CD4-positive, alpha-beta memory T cell (primary cell): ENCODE measurements at regions not wholly inside any gene's neighbourhood (a gene's known extent, or its start where the extent isn't known, plus 50 kb on each side); places are given as distances from the start of the nearest gene placed in this dataset.

Experiments used
- CTCF ChIA-PET: fragments of 350-600 bp; sonication (Branson Sonifier 250); formaldehyde crosslinking; loops from one replicate; lab custom pipeline; 2021; ENCODE audit warnings: inconsistent platforms; ENCODE audit not compliant: partially characterized antibody; lab: Charles Lee
- POLR2A ChIA-PET: fragments of 350-600 bp; sonication (Branson Sonifier 250); formaldehyde crosslinking; loops from one replicate; lab custom pipeline; 2021; ENCODE audit not compliant: partially characterized antibody; lab: Charles Lee
- DNase-seq, 5 donors: peaks; one replicate each; pipeline versions ENCODE4 v3.0.0 to v3.0.0-alpha.2; 2020 to 2022; ENCODE audit warnings: mixed read lengths in 1 of 5
- H3K27ac ChIP-seq: one replicate; pipeline ENCODE4 v1.7.0; 2013; ENCODE audit warnings: low read depth, low read length
- H3K27me3 ChIP-seq: 2 replicates; pipeline ENCODE4 v1.7.0; 2013; ENCODE audit warnings: mild to moderate bottlenecking, low read length, moderate library complexity; ENCODE audit not compliant: insufficient read depth
- H3K36me3 ChIP-seq: 2 replicates; pipeline ENCODE4 v1.7.0; 2013; ENCODE audit warnings: mild to moderate bottlenecking, low read length, moderate library complexity; ENCODE audit not compliant: insufficient read depth
- H3K4me1 ChIP-seq: 2 replicates; pipeline ENCODE4 v1.7.0; 2013; ENCODE audit warnings: mild to moderate bottlenecking, low read length, moderate library complexity; ENCODE audit not compliant: insufficient read depth
- H3K4me3 ChIP-seq, 2 donors: one replicate each; pipeline ENCODE4 v1.7.0; 2013; ENCODE audit warnings: low read length in 2 of 2, mild to moderate bottlenecking in 1 of 2
- H3K9me3 ChIP-seq, 2 donors: one replicate each; pipeline ENCODE4 v1.7.0; 2013; ENCODE audit warnings: low read length in 2 of 2, control low read depth in 1 of 2; ENCODE audit not compliant: control insufficient read depth in 1 of 2
- H3K27ac Mint-ChIP-seq, 7 donors: one replicate each; pipeline ENCODE4 v1.8.0; 2020 to 2021; ENCODE audit warnings: mixed read lengths in 7 of 7, mild to moderate bottlenecking in 6 of 7, inconsistent platforms in 3 of 7, moderate library complexity in 3 of 7
- H3K27me3 Mint-ChIP-seq, 2 donors: one replicate each; pipeline ENCODE4 v1.8.0; 2020 to 2021; ENCODE audit warnings: mixed read lengths in 2 of 2
- H3K36me3 Mint-ChIP-seq, 2 donors: one replicate each; pipeline ENCODE4 v1.8.0; 2020 to 2021; ENCODE audit warnings: mixed read lengths in 2 of 2, inconsistent platforms in 1 of 2, mild to moderate bottlenecking in 1 of 2
- H3K4me1 Mint-ChIP-seq, 4 donors: one replicate each; pipeline ENCODE4 v1.8.0; 2020 to 2021; ENCODE audit warnings: mixed read lengths in 4 of 4, mild to moderate bottlenecking in 1 of 4
- H3K4me3 Mint-ChIP-seq, 8 donors: one replicate each; pipeline ENCODE4 v1.8.0; 2020 to 2021; ENCODE audit warnings: mixed read lengths in 8 of 8, mild to moderate bottlenecking in 7 of 8, moderate library complexity in 6 of 8, inconsistent platforms in 3 of 8
- H3K9me3 Mint-ChIP-seq, 8 donors: one replicate each; pipeline ENCODE4 v1.8.0; 2020 to 2021; ENCODE audit warnings: mixed read lengths in 8 of 8, mild to moderate bottlenecking in 5 of 8, inconsistent platforms in 3 of 8, moderate library complexity in 1 of 8
- intact Hi-C: fragments of 100-400 bp; cut with micrococcal nuclease; formaldehyde crosslinking; loops from one replicate; pipeline ENCODE4 v1.15.1; 2023

- Histone ChIP-seq H3K4me3 (no peak overlapping the region), H3K9me3 (no peaks in the 10 kb centered on the region), H3K4me1 (no peaks in the 10 kb centered on the region), H3K36me3 (no peaks in the 10 kb centered on the region), H3K27me3 (no peaks in the 10 kb centered on the region), H3K27ac (no peak overlapping the region)
- Mint-ChIP-seq H3K4me1 (no peaks in the 10 kb centered on the region), H3K9me3 (peaks cover 0 to 28% (median 15%) of the 10 kb centered on the region in 8 donors), H3K4me3 (no peak overlapping the region), H3K36me3 (peaks cover 3 to 20% of the 10 kb centered on the region in 2 donors), H3K27me3 (peaks cover 4 to 6% of the 10 kb centered on the region in 2 donors), H3K27ac (no peak overlapping the region)
- ChIA-PET CTCF (no interaction called here), POLR2A (no interaction called here)
- DNase-seq: no peak
- intact Hi-C loops: no loop called here
Observed at GRCh38 chr7:73963252-73963822, 64.6 kb upstream of the ELN start.

- intact Hi-C loops: no loop called here
- H3K36me3 ChIP-seq: no peaks in the 10 kb centered on the region
- no peak for DNase-seq
- no peak overlapping the region for H3K27ac ChIP-seq
- Mint-ChIP-seq H3K9me3 (peaks cover 0 to 28% (median 15%) of the 10 kb centered on the region in 8 donors), H3K4me3 (no peak overlapping the region), H3K4me1 (no peaks in the 10 kb centered on the region), H3K36me3 (peaks cover 3 to 20% of the 10 kb centered on the region in 2 donors), H3K27ac (no peak overlapping the region), H3K27me3 (peaks cover 5 to 6% of the 10 kb centered on the region in 2 donors)
- H3K9me3 ChIP-seq: no peaks in the 10 kb centered on the region
- POLR2A ChIA-PET: no interaction called here
- CTCF ChIA-PET: no interaction called here
- H3K4me1 ChIP-seq: no peaks in the 10 kb centered on the region
- H3K27me3 ChIP-seq: no peaks in the 10 kb centered on the region
- no peak overlapping the region for H3K4me3 ChIP-seq
Observed at GRCh38 chr7:73964786-73965185, 63.2 kb upstream of the ELN start.

GRCh38 chr7:73966062-73966940, 61.7 kb upstream of the ELN start:
- ChIA-PET CTCF (no interaction called here), POLR2A (no interaction called here)
- DNase-seq: no peak
- Mint-ChIP-seq H3K4me3 (no peak overlapping the region), H3K27ac (no peak overlapping the region), H3K27me3 (peaks cover 1 to 7% of the 10 kb centered on the region in 2 donors), H3K36me3 (peaks cover 3 to 20% of the 10 kb centered on the region in 2 donors), H3K9me3 (peaks cover 0 to 27% (median 15%) of the 10 kb centered on the region in 8 donors), H3K4me1 (no peaks in the 10 kb centered on the region)
- Histone ChIP-seq H3K4me3 (no peak overlapping the region), H3K27ac (no peak overlapping the region), H3K9me3 (no peaks in the 10 kb centered on the region), H3K27me3 (no peaks in the 10 kb centered on the region), H3K4me1 (no peaks in the 10 kb centered on the region), H3K36me3 (no peaks in the 10 kb centered on the region)
- intact Hi-C loops: no loop called here

- DNase-seq: no peak
- CTCF ChIA-PET: no interaction called here
- intact Hi-C loops: no loop called here
- Histone ChIP-seq H3K36me3 (no peaks in the 10 kb centered on the region), H3K4me1 (no peaks in the 10 kb centered on the region), H3K27ac (no peak overlapping the region), H3K9me3 (no peaks in the 10 kb centered on the region), H3K4me3 (no peak overlapping the region), H3K27me3 (no peaks in the 10 kb centered on the region)
- Mint-ChIP-seq H3K27ac (peak overlapping the region in 1 of 7 donors; percentile 10), H3K4me1 (no peaks in the 10 kb centered on the region), H3K9me3 (peaks cover 0 to 22% (median 15%) of the 10 kb centered on the region in 8 donors), H3K4me3 (no peak overlapping the region), H3K27me3 (peaks cover 1 to 8% of the 10 kb centered on the region in 2 donors), H3K36me3 (peaks cover 3 to 20% of the 10 kb centered on the region in 2 donors)
- POLR2A ChIA-PET: no interaction called here
Observed at GRCh38 chr7:73966941-73967831, 60.8 kb upstream of the ELN start.

GRCh38 chr7:73967832-73968290, 60.1 kb upstream of the ELN start:
- Mint-ChIP-seq H3K27ac (no peak overlapping the region), H3K4me3 (no peak overlapping the region), H3K9me3 (peaks cover 0 to 18% (median 15%) of the 10 kb centered on the region in 8 donors), H3K36me3 (peaks cover 3 to 20% of the 10 kb centered on the region in 2 donors), H3K27me3 (peaks cover 1 to 6% of the 10 kb centered on the region in 2 donors), H3K4me1 (no peaks in the 10 kb centered on the region)
- CTCF ChIA-PET: no interaction called here
- no peak for DNase-seq
- no peaks in the 10 kb centered on the region for H3K9me3 ChIP-seq
- no peaks in the 10 kb centered on the region for H3K27me3 ChIP-seq
- no peaks in the 10 kb centered on the region for H3K4me1 ChIP-seq
- H3K27ac ChIP-seq: no peak overlapping the region
- H3K36me3 ChIP-seq: no peaks in the 10 kb centered on the region
- H3K4me3 ChIP-seq: no peak overlapping the region
- intact Hi-C loops: no loop called here
- POLR2A ChIA-PET: no interaction called here

- H3K4me3 Mint-ChIP-seq: no peak overlapping the region
- POLR2A ChIA-PET: no interaction called here
- Histone ChIP-seq H3K9me3 (no peaks in the 10 kb centered on the region), H3K4me1 (no peaks in the 10 kb centered on the region), H3K27ac (no peak overlapping the region), H3K4me3 (no peak overlapping the region), H3K36me3 (no peaks in the 10 kb centered on the region), H3K27me3 (no peaks in the 10 kb centered on the region)
- intact Hi-C loops: no loop called here
- CTCF ChIA-PET: no interaction called here
- no peaks in the 10 kb centered on the region for H3K4me1 Mint-ChIP-seq
- H3K36me3 Mint-ChIP-seq: peaks cover 2 to 16% of the 10 kb centered on the region in 2 donors
- peaks cover 0 to 13% (median 10%) of the 10 kb centered on the region in 8 donors for H3K9me3 Mint-ChIP-seq
- no peak overlapping the region for H3K27ac Mint-ChIP-seq
- no peak for DNase-seq
- peaks cover 1 to 6% of the 10 kb centered on the region in 2 donors for H3K27me3 Mint-ChIP-seq
Observed at GRCh38 chr7:73968487-73968886, 59.5 kb upstream of the ELN start.

- peaks cover 0 to 3% (median 0%) of the 10 kb centered on the region in 8 donors for H3K9me3 Mint-ChIP-seq
- no peak overlapping the region for H3K4me3 ChIP-seq
- no peak overlapping the region for H3K27ac ChIP-seq
- H3K36me3 Mint-ChIP-seq: peaks cover 0 to 8% of the 10 kb centered on the region in 2 donors
- no peak overlapping the region for H3K27ac Mint-ChIP-seq
- H3K9me3 ChIP-seq: no peaks in the 10 kb centered on the region
- no peaks in the 10 kb centered on the region for H3K4me1 Mint-ChIP-seq
- no peaks in the 10 kb centered on the region for H3K27me3 ChIP-seq
- no peak for DNase-seq
- no peaks in the 10 kb centered on the region for H3K36me3 ChIP-seq
- no peak overlapping the region for H3K4me3 Mint-ChIP-seq
- intact Hi-C loops: no loop called here
- POLR2A ChIA-PET: no interaction called here
- H3K27me3 Mint-ChIP-seq: peaks cover 4 to 7% of the 10 kb centered on the region in 2 donors
- no peaks in the 10 kb centered on the region for H3K4me1 ChIP-seq
- CTCF ChIA-PET: no interaction called here
Observed at GRCh38 chr7:73969991-73970390, 58.0 kb upstream of the ELN start.
